Heart right ventricle (tissue), 16 donors: ENCODE measurements at regions not wholly inside any gene's neighbourhood (a gene's known extent, or its start where the extent isn't known, plus 50 kb on each side); places are given as distances from the start of the nearest gene placed in this dataset.

Experiments used
- ATAC-seq, 8 donors: fragments of 200-7000 bp; cut with Tn5 transposase; one replicate each; pipeline ENCODE4 v1.9.1; 2020; ENCODE audit warnings: mild to moderate bottlenecking in 8 of 8, moderate library complexity in 8 of 8, moderate number of reproducible peaks in 1 of 8
- DNase-seq, 2 donors: peaks; one replicate each; pipeline ENCODE4 v3.0.0-alpha.2; 2020
- H3K27ac ChIP-seq, 10 donors: fragments of 200-600 bp; sonication (generic) in 2 of 10; one replicate each; pipeline versions ENCODE4 v1.5.0 to v1.8.0; 2020 to 2022; ENCODE audit warnings: mild to moderate bottlenecking in 3 of 10
- H3K27me3 ChIP-seq, 7 donors: fragments of 200-600 bp; one replicate each; pipeline ENCODE4 v1.8.0; 2021 to 2022; ENCODE audit warnings: mild to moderate bottlenecking in 2 of 7
- H3K36me3 ChIP-seq, 9 donors: fragments of 200-600 bp; sonication (generic) in 1 of 9; one replicate each; pipeline versions ENCODE4 v1.5.0 to v1.8.0; 2020 to 2022; ENCODE audit warnings: mild to moderate bottlenecking in 2 of 9
- H3K4me1 ChIP-seq, 9 donors: fragments of 200-600 bp; sonication (generic) in 1 of 9; one replicate each; pipeline versions ENCODE4 v1.5.0 to v1.8.0; 2020 to 2022; ENCODE audit warnings: mild to moderate bottlenecking in 4 of 9
- H3K4me3 ChIP-seq, 10 donors: fragments of 200-600 bp; sonication (generic) in 2 of 10; one replicate each; pipeline versions ENCODE4 v1.5.0 to v1.8.0; 2020 to 2022; ENCODE audit warnings: mild to moderate bottlenecking in 7 of 10, moderate library complexity in 2 of 10
- H3K9me3 ChIP-seq, 11 donors: fragments of 200-600 bp in 10 of 11; sonication (generic) in 2 of 11; one replicate each; pipeline versions ENCODE4 v1.5.0 to v1.8.0; 2013 to 2022; ENCODE audit warnings: mild to moderate bottlenecking in 2 of 11, control low read depth in 1 of 11, moderate library complexity in 1 of 11
- WGBS, 2 donors: extraction: QIAGEN DNeasy Blood & Tissue Kit; methylation state at CpG; one replicate each; pipeline ENCODE4 v1.1.7; 2013; ENCODE audit warnings: inconsistent platforms in 1 of 2; 5-methylcytosine and 5-hydroxymethylcytosine counted together
- intact Hi-C, 10 donors: fragments of 100-400 bp; cut with DNase I; formaldehyde crosslinking; loops; one replicate each; pipeline versions ENCODE4 v1.11.1 to v1.14.2; 2022
- TF ChIP-seq, protein P1 (sequence below), 9 donors: fragments of 200-600 bp; sonication (generic) in 2 of 9; IDR thresholded peaks; one replicate each; pipeline versions ENCODE4 v1.5.0 to v1.8.0; 2021 to 2022; ENCODE audit warnings: antibody characterized with exemption in 9 of 9, mild to moderate bottlenecking in 5 of 9, moderate library complexity in 1 of 9
- donor health status: Arrhythmogenic right ventricular cardiomyopathy.
- donor health status: ischemic (EF 13 %, LVEDD 7.1; RV severe dilation, severe dysfunction).
- donor health status: healthy with polysubstance abuse.
- donor health status: DM: no; HTN: yes; CAD: no.
- donor health status: DM: no; HTN: no; CAD: no.
- donor health status: ischemic (EF 25% LVEDD 6.9; RV normal size, moderate dysfunction).
- donor health status: ischemic (EF 25% LVEDD 5.7; RV mildly dilated, moderate dysfunction).
- donor health status: healthy.
- donor health status: DM: yes; HTN: yes; CAD: no.
- donor health status: Ischemic cardiomyopathy.
- donor health status: ischemic (EF 35%, LVEDD 5.7; RV mildly dilated, moderate dysfunction).
- donor health status: nonischemic (EF 11% LVEDD 7.7; RV severe dilation, severe dysfunction).
- donor health status: DM: yes; HTN: yes; CAD: no.
- donor health status: PGD.
- donor health status: ischemic (EF 29% LVEDD 5.4; RV normal size, mild dysfunction).
- donor health status: nonischemic (EF 23%, LVEDD 6.1; RV moderate dilation, normal function).

DNA sequence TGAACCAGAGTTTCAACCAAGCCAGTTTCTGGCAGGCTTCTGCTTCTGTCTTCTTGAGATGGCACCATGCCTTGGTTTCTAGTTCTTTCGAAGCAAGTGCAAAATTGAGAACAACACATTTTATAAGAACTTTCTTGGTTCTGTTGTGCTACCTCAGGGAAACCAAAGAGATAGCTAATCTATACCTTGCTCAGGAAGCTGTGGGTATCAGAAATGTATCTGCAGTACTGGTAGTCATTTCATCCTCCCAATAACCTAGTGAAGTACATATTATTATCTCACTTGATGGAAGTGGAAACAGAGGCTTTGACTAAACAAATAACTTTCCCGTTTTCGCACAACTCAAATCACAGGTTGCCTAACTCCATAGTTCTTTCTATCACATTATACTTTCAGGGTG is 246.6 kb downstream of the ENC1 start:
- no peaks in the 10 kb centered on the region for H3K27me3 ChIP-seq
- intact Hi-C loops = loop anchor here in 1 of 10 donors (10.0 kb wide), 1 partner anchor 241 kb away; no protein-coding TSS in a partner anchor
- no peaks in the 10 kb centered on the region for H3K36me3 ChIP-seq
- WGBS, 2 donors = 80 to 83% methylated on average over 3 of the region's 3 CpGs
- DNase-seq (no peak), ATAC-seq (no peak)
- H3K9me3 ChIP-seq = peaks cover 0 to 4% (median 0%) of the 10 kb centered on the region in 11 donors
- peaks cover 0 to 15% (median 0%) of the 10 kb centered on the region in 9 donors for H3K4me1 ChIP-seq
- no peak overlapping the region for H3K4me3 ChIP-seq
- TF ChIP-seq, protein P1, sequence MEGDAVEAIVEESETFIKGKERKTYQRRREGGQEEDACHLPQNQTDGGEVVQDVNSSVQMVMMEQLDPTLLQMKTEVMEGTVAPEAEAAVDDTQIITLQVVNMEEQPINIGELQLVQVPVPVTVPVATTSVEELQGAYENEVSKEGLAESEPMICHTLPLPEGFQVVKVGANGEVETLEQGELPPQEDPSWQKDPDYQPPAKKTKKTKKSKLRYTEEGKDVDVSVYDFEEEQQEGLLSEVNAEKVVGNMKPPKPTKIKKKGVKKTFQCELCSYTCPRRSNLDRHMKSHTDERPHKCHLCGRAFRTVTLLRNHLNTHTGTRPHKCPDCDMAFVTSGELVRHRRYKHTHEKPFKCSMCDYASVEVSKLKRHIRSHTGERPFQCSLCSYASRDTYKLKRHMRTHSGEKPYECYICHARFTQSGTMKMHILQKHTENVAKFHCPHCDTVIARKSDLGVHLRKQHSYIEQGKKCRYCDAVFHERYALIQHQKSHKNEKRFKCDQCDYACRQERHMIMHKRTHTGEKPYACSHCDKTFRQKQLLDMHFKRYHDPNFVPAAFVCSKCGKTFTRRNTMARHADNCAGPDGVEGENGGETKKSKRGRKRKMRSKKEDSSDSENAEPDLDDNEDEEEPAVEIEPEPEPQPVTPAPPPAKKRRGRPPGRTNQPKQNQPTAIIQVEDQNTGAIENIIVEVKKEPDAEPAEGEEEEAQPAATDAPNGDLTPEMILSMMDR (IDR thresholded peaks at IDR 0.05) = no peak
- H3K27ac ChIP-seq = no peak overlapping the region

DNA sequence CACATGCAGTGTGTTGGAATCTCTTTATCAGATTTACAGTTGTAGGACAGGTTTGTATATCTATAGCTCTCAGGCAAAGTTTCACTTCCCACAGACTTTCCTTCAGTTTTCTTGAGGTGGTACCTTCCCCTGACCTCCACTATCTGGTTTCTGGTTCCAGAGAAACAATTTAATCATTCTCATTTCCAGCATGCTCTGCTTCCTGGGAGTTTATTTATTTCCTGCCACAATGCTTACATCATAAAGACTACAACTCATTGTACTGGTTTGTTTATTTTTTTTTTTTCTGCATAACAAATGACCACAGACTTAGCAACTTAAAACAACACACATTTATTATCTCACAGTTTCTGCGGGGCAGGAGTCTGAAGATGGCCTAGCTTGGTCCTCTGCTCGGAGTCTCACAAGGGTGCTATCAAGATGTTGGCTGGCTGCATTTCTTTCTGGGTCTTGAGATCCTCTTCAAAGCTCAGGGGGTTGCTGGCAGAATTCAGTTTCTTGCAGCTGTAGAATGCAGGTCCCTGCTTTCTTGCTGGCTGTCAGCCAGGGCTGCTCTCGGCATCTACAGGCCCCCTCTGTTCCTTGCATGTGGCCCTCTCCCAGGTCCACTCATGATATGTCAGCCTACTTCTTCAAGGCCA is 247.7 kb downstream of the ENC1 start:
- intact Hi-C loops = loop anchor here in 1 of 10 donors (10.0 kb wide), 1 partner anchor 242 kb away; no protein-coding TSS in a partner anchor
- 59 to 64% methylated on average over 3 of the region's 3 CpGs for WGBS, 2 donors
- peaks cover 0 to 15% (median 0%) of the 10 kb centered on the region in 9 donors for H3K4me1 ChIP-seq
- ATAC-seq (no peak), DNase-seq (no peak)
- H3K4me3 ChIP-seq = no peak overlapping the region
- no peaks in the 10 kb centered on the region for H3K36me3 ChIP-seq
- TF ChIP-seq, protein P1 (IDR thresholded peaks at IDR 0.05) = no peak
- H3K27me3 ChIP-seq = no peaks in the 10 kb centered on the region
- no peak overlapping the region for H3K27ac ChIP-seq
- H3K9me3 ChIP-seq = no peaks in the 10 kb centered on the region

DNA sequence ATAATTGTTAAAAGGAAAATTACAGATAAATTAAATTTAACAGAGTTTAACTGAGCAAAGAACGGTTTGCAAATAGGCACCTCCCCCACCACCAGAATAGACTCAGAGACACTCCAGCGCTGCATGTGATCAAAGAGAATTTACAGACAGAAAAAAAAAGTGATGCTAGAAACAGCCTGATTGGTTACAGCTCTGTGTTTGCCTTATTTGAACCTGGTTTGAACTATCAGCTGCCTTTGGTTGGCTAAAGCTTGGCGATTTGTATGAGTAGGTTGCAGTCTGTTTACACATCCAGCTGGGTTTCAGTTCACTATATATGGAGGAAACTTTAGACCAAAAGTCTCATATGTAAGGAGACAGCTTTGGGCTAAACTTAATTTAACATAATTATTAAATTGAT is 249.1 kb downstream of the ENC1 start:
- TF ChIP-seq, protein P1 (IDR thresholded peaks at IDR 0.05) = no peak
- no peak overlapping the region for H3K4me3 ChIP-seq
- peaks cover 0 to 2% (median 0%) of the 10 kb centered on the region in 11 donors for H3K9me3 ChIP-seq
- no peak overlapping the region for H3K27ac ChIP-seq
- intact Hi-C loops = loop anchor here in 1 of 10 donors (10.0 kb wide), 1 partner anchor 243 kb away; no protein-coding TSS in a partner anchor
- WGBS, 2 donors = 89 to 90% methylated on average over 3 of the region's 3 CpGs
- ATAC-seq = no peak
- peaks cover 0 to 12% (median 0%) of the 10 kb centered on the region in 9 donors for H3K4me1 ChIP-seq
- no peaks in the 10 kb centered on the region for H3K27me3 ChIP-seq
- H3K36me3 ChIP-seq = no peaks in the 10 kb centered on the region
- DNase-seq = no peak

DNA sequence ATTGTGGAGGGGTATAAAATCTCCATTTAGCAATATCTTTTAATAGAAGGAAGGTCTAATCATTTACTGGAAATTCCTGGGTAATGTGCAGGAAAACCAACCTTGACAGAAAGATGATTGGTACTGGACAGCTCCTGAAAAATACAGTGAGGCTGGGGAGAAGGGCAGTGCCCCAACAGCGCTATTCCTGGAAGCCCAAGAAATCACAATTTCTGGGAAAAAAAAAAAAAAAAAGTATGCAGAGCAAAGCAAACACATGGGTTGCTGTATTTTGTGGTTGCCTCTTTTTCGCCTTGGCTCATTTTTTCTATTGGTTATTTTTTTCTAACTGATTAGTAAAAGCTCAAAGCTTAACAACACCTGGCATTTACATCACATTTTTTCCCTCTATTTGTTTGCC is 249.7 kb downstream of the ENC1 start:
- peaks cover 0 to 2% (median 0%) of the 10 kb centered on the region in 11 donors for H3K9me3 ChIP-seq
- WGBS, 2 donors = 92 to 93% methylated on average over 2 of the region's 2 CpGs
- no peak overlapping the region for H3K4me3 ChIP-seq
- TF ChIP-seq, protein P1 (IDR thresholded peaks at IDR 0.05) = no peak
- H3K4me1 ChIP-seq = peaks cover 0 to 12% (median 0%) of the 10 kb centered on the region in 9 donors
- no peaks in the 10 kb centered on the region for H3K36me3 ChIP-seq
- intact Hi-C loops = loop anchor here in 1 of 10 donors (10.0 kb wide), 1 partner anchor 244 kb away; no protein-coding TSS in a partner anchor
- DNase-seq = no peak
- no peak overlapping the region for H3K27ac ChIP-seq
- H3K27me3 ChIP-seq = no peaks in the 10 kb centered on the region
- no peak for ATAC-seq
